Smooth muscle cell (in vitro differentiated cells): ENCODE measurements at regions not wholly inside any gene's neighbourhood (a gene's known extent, or its start where the extent isn't known, plus 50 kb on each side); places are given as distances from the start of the nearest gene placed in this dataset.

Source experiments
- DNase-seq: peaks from one replicate; lab custom pipeline; 2025; ENCODE audit not compliant: unreplicated experiment; lab: John Stamatoyannopoulos, UW
- H2AFZ ChIP-seq: fragments of 200-600 bp; sonication (generic); 2 replicates; pipeline ENCODE4 v1.6.0; 2016; ENCODE audit warnings: antibody characterized with exemption, low read depth, mild to moderate bottlenecking
- H3F3A ChIP-seq: fragments of 200-600 bp; sonication (generic); 2 replicates; pipeline ENCODE4 v1.6.0; 2017; ENCODE audit warnings: antibody characterized with exemption, low read depth
- H3K27ac ChIP-seq: fragments of 200-600 bp; sonication (generic); 2 replicates; pipeline ENCODE4 v1.5.1; 2016; ENCODE audit warnings: low read depth, mild to moderate bottlenecking
- H3K27me3 ChIP-seq: fragments of 200-600 bp; sonication (generic); 2 replicates; pipeline ENCODE4 v1.6.1; 2016; ENCODE audit warnings: low read depth, mild to moderate bottlenecking
- H3K36me3 ChIP-seq: fragments of 200-600 bp; sonication (generic); 2 replicates; pipeline ENCODE4 v1.5.1; 2016; ENCODE audit warnings: low read depth
- H3K4me1 ChIP-seq: fragments of 200-600 bp; sonication (generic); 2 replicates; pipeline ENCODE4 v1.5.1; 2016; ENCODE audit warnings: low read depth
- H3K4me2 ChIP-seq: fragments of 200-600 bp; sonication (generic); 2 replicates; pipeline ENCODE4 v1.6.0; 2016; ENCODE audit warnings: mild to moderate bottlenecking
- H3K4me3 ChIP-seq: fragments of 200-600 bp; sonication (generic); 2 replicates; pipeline ENCODE4 v1.5.1; 2016; ENCODE audit warnings: mild to moderate bottlenecking
- H3K79me2 ChIP-seq: fragments of 200-600 bp; sonication (generic); 2 replicates; pipeline ENCODE4 v1.6.0; 2016; ENCODE audit warnings: low read depth, mild to moderate bottlenecking
- H3K9ac ChIP-seq: fragments of 200-600 bp; sonication (generic); 2 replicates; pipeline ENCODE4 v1.6.0; 2016; ENCODE audit warnings: low read depth
- H3K9me3 ChIP-seq: fragments of 200-600 bp; sonication (generic); replicated peaks from 2 replicates; pipeline ENCODE4 v1.5.1; 2016; ENCODE audit warnings: low read depth
- H4K20me1 ChIP-seq: fragments of 200-600 bp; sonication (generic); 2 replicates; pipeline ENCODE4 v1.6.0; 2016; ENCODE audit warnings: low read depth
- WGBS: methylation state at CpG from one replicate; pipeline ENCODE4 v1.1.7; 2016; ENCODE audit warnings: low lambda C conversion rate; 5-methylcytosine and 5-hydroxymethylcytosine counted together
- TF ChIP-seq, protein P1 (sequence below): fragments of 200-600 bp; sonication (generic); IDR thresholded peaks from 2 replicates; pipeline ENCODE4 v1.5.1; 2017; ENCODE audit warnings: borderline replicate concordance, mild to moderate bottlenecking, antibody characterized with exemption; ENCODE audit not compliant: insufficient read depth, poor library complexity, severe bottlenecking

DNA sequence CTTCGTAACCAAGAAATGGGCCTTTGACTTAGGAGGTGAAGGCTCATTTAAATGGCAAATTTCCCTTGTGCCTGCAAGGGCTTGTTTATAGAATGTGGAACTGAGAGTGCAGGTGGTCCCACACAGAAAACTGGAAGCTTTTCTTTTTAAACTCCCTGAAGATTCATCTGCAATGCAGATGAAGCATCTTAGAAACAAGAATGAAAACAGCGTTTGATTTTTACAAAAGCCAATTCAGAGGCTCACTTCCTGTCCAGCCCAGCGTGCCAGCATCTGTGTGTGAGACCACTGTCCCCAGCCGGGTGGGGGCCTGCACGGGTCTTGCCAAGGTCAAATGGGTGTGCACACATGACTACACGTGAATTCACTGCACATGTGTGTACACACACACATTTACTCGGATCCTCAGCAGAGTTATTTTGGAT, 94.7 kb downstream of the LINGO1 start:
- no peaks in the 10 kb centered on the region for H3F3A ChIP-seq
- no peaks in the 10 kb centered on the region for H3K36me3 ChIP-seq
- H4K20me1 ChIP-seq: no peaks in the 10 kb centered on the region
- TF ChIP-seq, protein P1, sequence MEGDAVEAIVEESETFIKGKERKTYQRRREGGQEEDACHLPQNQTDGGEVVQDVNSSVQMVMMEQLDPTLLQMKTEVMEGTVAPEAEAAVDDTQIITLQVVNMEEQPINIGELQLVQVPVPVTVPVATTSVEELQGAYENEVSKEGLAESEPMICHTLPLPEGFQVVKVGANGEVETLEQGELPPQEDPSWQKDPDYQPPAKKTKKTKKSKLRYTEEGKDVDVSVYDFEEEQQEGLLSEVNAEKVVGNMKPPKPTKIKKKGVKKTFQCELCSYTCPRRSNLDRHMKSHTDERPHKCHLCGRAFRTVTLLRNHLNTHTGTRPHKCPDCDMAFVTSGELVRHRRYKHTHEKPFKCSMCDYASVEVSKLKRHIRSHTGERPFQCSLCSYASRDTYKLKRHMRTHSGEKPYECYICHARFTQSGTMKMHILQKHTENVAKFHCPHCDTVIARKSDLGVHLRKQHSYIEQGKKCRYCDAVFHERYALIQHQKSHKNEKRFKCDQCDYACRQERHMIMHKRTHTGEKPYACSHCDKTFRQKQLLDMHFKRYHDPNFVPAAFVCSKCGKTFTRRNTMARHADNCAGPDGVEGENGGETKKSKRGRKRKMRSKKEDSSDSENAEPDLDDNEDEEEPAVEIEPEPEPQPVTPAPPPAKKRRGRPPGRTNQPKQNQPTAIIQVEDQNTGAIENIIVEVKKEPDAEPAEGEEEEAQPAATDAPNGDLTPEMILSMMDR: no peak
- no peak overlapping the region for H2AFZ ChIP-seq
- H3K9me3 ChIP-seq: no peaks in the 10 kb centered on the region
- no peak overlapping the region for H3K9ac ChIP-seq
- 88% methylated on average over 7 of the region's 7 CpGs for WGBS
- H3K27ac ChIP-seq: no peak overlapping the region
- H3K27me3 ChIP-seq: no peaks in the 10 kb centered on the region
- DNase-seq: no peak
- no peak overlapping the region for H3K4me2 ChIP-seq
- H3K4me3 ChIP-seq: no peak overlapping the region
- no peaks in the 10 kb centered on the region for H3K79me2 ChIP-seq
- peaks cover 19% of the 10 kb centered on the region for H3K4me1 ChIP-seq

DNA sequence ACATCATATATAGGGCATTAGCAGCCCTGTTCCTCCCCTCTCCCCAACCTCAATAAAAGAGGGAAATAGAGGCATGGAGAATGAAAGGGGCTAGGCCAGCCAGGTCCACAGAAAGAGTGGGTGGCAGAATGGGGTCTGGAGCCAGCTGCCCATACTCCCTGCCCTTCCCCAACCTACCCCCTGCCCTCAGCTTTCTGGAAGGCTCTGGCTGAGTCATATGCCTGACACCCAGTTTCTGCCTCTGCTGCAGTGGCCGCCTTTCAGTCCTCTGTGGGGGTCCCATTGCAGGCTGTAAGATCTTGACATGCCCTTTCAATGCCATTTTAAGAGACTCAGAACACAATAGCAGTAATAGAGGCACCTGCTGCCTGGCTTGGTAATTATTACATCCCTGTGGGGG, 95.7 kb downstream of the LINGO1 start:
- H3K27ac ChIP-seq: no peak overlapping the region
- TF ChIP-seq, protein P1: no peak
- no peak overlapping the region for H3K9ac ChIP-seq
- no peak overlapping the region for H3K4me3 ChIP-seq
- no peaks in the 10 kb centered on the region for H3K27me3 ChIP-seq
- H4K20me1 ChIP-seq: no peaks in the 10 kb centered on the region
- H2AFZ ChIP-seq: no peak overlapping the region
- no peaks in the 10 kb centered on the region for H3K36me3 ChIP-seq
- no peak overlapping the region for H3K4me2 ChIP-seq
- DNase-seq: no peak
- no peaks in the 10 kb centered on the region for H3F3A ChIP-seq
- H3K79me2 ChIP-seq: no peaks in the 10 kb centered on the region
- no peaks in the 10 kb centered on the region for H3K9me3 ChIP-seq
- peaks cover 16% of the 10 kb centered on the region for H3K4me1 ChIP-seq
- WGBS: 82% methylated on average over 1 of the region's 1 CpG

DNA sequence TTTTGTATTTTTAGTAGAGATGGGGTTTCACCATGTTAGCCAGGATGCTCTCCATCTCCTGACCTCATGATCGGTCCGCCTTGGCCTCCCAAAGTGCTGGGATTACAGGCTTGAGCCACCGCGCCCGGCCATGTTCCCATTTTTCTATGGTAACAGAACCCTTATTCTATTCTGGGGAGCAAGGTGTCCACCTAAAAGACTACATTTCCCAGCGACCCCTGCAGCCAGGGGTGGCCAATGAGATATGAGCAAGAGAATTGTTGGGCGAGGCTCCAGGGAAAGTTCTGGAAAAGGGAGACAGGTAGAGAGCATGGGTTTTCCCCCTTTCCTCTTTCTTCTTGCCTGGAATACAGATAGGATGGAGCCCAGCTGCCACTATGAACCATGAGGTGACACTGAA, 96.9 kb downstream of the LINGO1 start:
- Histone ChIP-seq H3K27ac (no peak overlapping the region), H3K27me3 (no peaks in the 10 kb centered on the region), H3K9me3 (no peaks in the 10 kb centered on the region), H2AFZ (no peak overlapping the region), H3K79me2 (no peaks in the 10 kb centered on the region), H3F3A (no peaks in the 10 kb centered on the region), H4K20me1 (no peaks in the 10 kb centered on the region), H3K4me3 (no peak overlapping the region), H3K36me3 (no peaks in the 10 kb centered on the region), H3K4me2 (no peak overlapping the region), H3K4me1 (peaks cover 8% of the 10 kb centered on the region), H3K9ac (no peak overlapping the region)
- 91% methylated on average over 7 of the region's 7 CpGs for WGBS
- TF ChIP-seq, protein P1: no peak
- DNase-seq: no peak
